Activated CD4-positive, CD25-positive, alpha-beta regulatory T cell (primary cell): ENCODE measurements at regions not wholly inside any gene's neighbourhood (a gene's known extent, or its start where the extent isn't known, plus 50 kb on each side); places are given as distances from the start of the nearest gene placed in this dataset.
"Not testable (repeated sequence)": the region's sequence is repeated elsewhere in the genome, so short reads cannot be mapped to it uniquely, and the experiment has no call there.

ENCODE experiments used
- DNase-seq, 4 experiments: peaks; one replicate each; lab custom pipeline; 2025; lab: John Stamatoyannopoulos, UW

- no peak for DNase-seq
Measured at GRCh38 chr16:65837464-65837863, 529.0 kb upstream of the CDH5 start.

- DNase-seq = no peak
Measured at GRCh38 chr16:65834688-65835087, 531.8 kb upstream of the CDH5 start.

- no peak for DNase-seq
Measured at GRCh38 chr16:65833171-65833871, 533.2 kb upstream of the CDH5 start.

GRCh38 chr16:65832679-65833078 lies 533.8 kb upstream of the CDH5 start:
- DNase-seq = no peak

- no peak for DNase-seq
Measured at GRCh38 chr16:65831903-65832666, 534.4 kb upstream of the CDH5 start.

- no peak for DNase-seq
Measured at GRCh38 chr16:65829076-65829475, 537.4 kb upstream of the CDH5 start.

- no peak for DNase-seq
Measured at GRCh38 chr16:65828296-65828695, 538.2 kb upstream of the CDH5 start.

GRCh38 chr16:65827231-65827630 lies 539.3 kb upstream of the CDH5 start:
- DNase-seq = no peak

GRCh38 chr16:65825191-65825856 lies 541.2 kb upstream of the CDH5 start:
- no peak for DNase-seq

- DNase-seq = no peak
Measured at GRCh38 chr16:65822148-65822547, 544.3 kb upstream of the CDH5 start.

- DNase-seq = no peak
Measured at GRCh38 chr16:65819136-65819898, 547.2 kb upstream of the CDH5 start.

- DNase-seq = no peak
Measured at GRCh38 chr16:65817799-65818198, 548.7 kb upstream of the CDH5 start.

- no peak for DNase-seq
Measured at GRCh38 chr16:65817066-65817465, 549.4 kb upstream of the CDH5 start.

GRCh38 chr16:65816556-65816955 lies 549.9 kb upstream of the CDH5 start:
- DNase-seq = no peak

- DNase-seq = no peak
Measured at GRCh38 chr16:65815707-65816106, 550.8 kb upstream of the CDH5 start.

- DNase-seq = not testable (repeated sequence)
Measured at GRCh38 chr16:65813879-65814278, 552.6 kb upstream of the CDH5 start.

- no peak for DNase-seq
Measured at GRCh38 chr16:65809627-65810026, 556.9 kb upstream of the CDH5 start.

GRCh38 chr16:65808790-65809189 lies 557.7 kb upstream of the CDH5 start:
- no peak for DNase-seq

GRCh38 chr16:65807858-65808257 lies 558.6 kb upstream of the CDH5 start:
- DNase-seq = no peak

GRCh38 chr16:65805704-65806103 lies 560.8 kb upstream of the CDH5 start:
- not testable (repeated sequence) for DNase-seq

- no peak for DNase-seq
Measured at GRCh38 chr16:65796481-65796880, 570.0 kb upstream of the CDH5 start.

- no peak for DNase-seq
Measured at GRCh38 chr16:65794973-65795372, 571.5 kb upstream of the CDH5 start.
